Mesenchymal stem cell (in vitro differentiated cells and primary cell): ENCODE measurements at regions not wholly inside any gene's neighbourhood (a gene's known extent, or its start where the extent isn't known, plus 50 kb on each side); places are given as distances from the start of the nearest gene placed in this dataset.

Experiments used
- DNase-seq: peaks from one replicate; pipeline ENCODE4 v3.0.0-alpha.2; 2013
- H2AFZ ChIP-seq: one replicate; pipeline ENCODE4 v1.6.1; 2013; ENCODE audit warnings: low read depth, mild to moderate bottlenecking, control low read depth, inconsistent platforms, low read length, moderate library complexity
- H2AK5ac ChIP-seq: 2 replicates; pipeline ENCODE4 v1.6.1; 2013; ENCODE audit warnings: low read length, moderate library complexity, mild to moderate bottlenecking, inconsistent platforms; ENCODE audit not compliant: severe bottlenecking
- H2BK120ac ChIP-seq: one replicate; pipeline ENCODE4 v1.6.1; 2013; ENCODE audit warnings: low read depth, mild to moderate bottlenecking, inconsistent platforms, low read length, moderate library complexity
- H2BK12ac ChIP-seq, 2 experiments: one replicate each; pipeline ENCODE4 v1.6.1; 2013; ENCODE audit warnings: inconsistent platforms in 2 of 2, low read length in 2 of 2, mild to moderate bottlenecking in 2 of 2, moderate library complexity in 2 of 2, control low read depth in 1 of 2
- H2BK15ac ChIP-seq: one replicate; pipeline ENCODE4 v1.6.1; 2013; ENCODE audit warnings: mild to moderate bottlenecking, low read depth, inconsistent platforms; ENCODE audit not compliant: poor library complexity, severe bottlenecking
- H2BK5ac ChIP-seq: 2 replicates; pipeline ENCODE4 v1.6.1; 2013; ENCODE audit warnings: low read depth, mild to moderate bottlenecking, low read length, control low read depth, inconsistent platforms; ENCODE audit not compliant: poor library complexity, severe bottlenecking
- H3K14ac ChIP-seq, 2 experiments: one replicate each; pipeline ENCODE4 v1.6.1; 2013; ENCODE audit warnings: inconsistent platforms in 2 of 2, low read length in 2 of 2, control low read depth in 1 of 2, mild to moderate bottlenecking in 1 of 2, moderate library complexity in 1 of 2
- H3K18ac ChIP-seq, 2 experiments: one replicate each; pipeline ENCODE4 v1.6.1; 2013; ENCODE audit warnings: inconsistent platforms in 2 of 2, low read length in 2 of 2, control low read depth in 1 of 2, low read depth in 1 of 2, mild to moderate bottlenecking in 1 of 2
- H3K23ac ChIP-seq, 2 experiments: one replicate each; pipeline ENCODE4 v1.6.1; 2013; ENCODE audit warnings: inconsistent platforms in 2 of 2, low read length in 2 of 2, mild to moderate bottlenecking in 2 of 2, moderate library complexity in 2 of 2, control low read depth in 1 of 2
- H3K27ac ChIP-seq: 2 replicates; pipeline ENCODE4 v1.5.1; 2013; ENCODE audit warnings: mild to moderate bottlenecking, moderate library complexity, low read length, control low read depth, inconsistent platforms; ENCODE audit not compliant: poor library complexity, severe bottlenecking
- H3K27me3 ChIP-seq, 2 experiments: 2 replicates each; pipeline versions ENCODE4 v1.6.1 to v1.7.0; 2013; ENCODE audit warnings: low read length in 2 of 2, mild to moderate bottlenecking in 2 of 2, moderate library complexity in 2 of 2, control low read depth in 1 of 2, inconsistent platforms in 1 of 2; ENCODE audit not compliant: control insufficient read depth in 1 of 2, insufficient read depth in 1 of 2
- H3K36me3 ChIP-seq, 2 experiments: 2 replicates each; pipeline versions ENCODE4 v1.6.1 to v1.7.0; 2013; ENCODE audit warnings: low read length in 2 of 2, control low read depth in 1 of 2, inconsistent platforms in 1 of 2, low read depth in 1 of 2, mild to moderate bottlenecking in 1 of 2; ENCODE audit not compliant: insufficient read depth in 2 of 2, control insufficient read depth in 1 of 2
- H3K4ac ChIP-seq, 2 experiments: one replicate each; pipeline ENCODE4 v1.6.1; 2013; ENCODE audit warnings: inconsistent platforms in 2 of 2, low read length in 2 of 2, mild to moderate bottlenecking in 2 of 2, moderate library complexity in 2 of 2, control low read depth in 1 of 2, low read depth in 1 of 2
- H3K4me1 ChIP-seq: 2 replicates; pipeline ENCODE4 v1.6.1; 2013; ENCODE audit warnings: low read depth, low read length, control low read depth; ENCODE audit not compliant: control insufficient read depth, insufficient read depth
- H3K4me2 ChIP-seq: 2 replicates; pipeline ENCODE4 v1.6.1; 2013; ENCODE audit warnings: low read length, mild to moderate bottlenecking, inconsistent platforms; ENCODE audit not compliant: poor library complexity, severe bottlenecking
- H3K4me3 ChIP-seq, 2 experiments: 2 replicates each; pipeline versions ENCODE4 v1.5.1 to v1.7.0; 2013; ENCODE audit warnings: low read length in 2 of 2, mild to moderate bottlenecking in 2 of 2, control low read depth in 1 of 2, low read depth in 1 of 2; ENCODE audit not compliant: insufficient read depth in 1 of 2
- H3K79me1 ChIP-seq: replicated peaks from 2 replicates; pipeline ENCODE4 v1.6.1; 2013; ENCODE audit warnings: mild to moderate bottlenecking, control low read depth, low read length, inconsistent platforms; ENCODE audit not compliant: poor library complexity, severe bottlenecking
- H3K9ac ChIP-seq: 2 replicates; pipeline ENCODE4 v1.7.0; 2013; ENCODE audit warnings: mild to moderate bottlenecking, low read length, moderate library complexity
- H3K9me3 ChIP-seq: 2 replicates; pipeline ENCODE4 v1.7.0; 2013; ENCODE audit warnings: mild to moderate bottlenecking, low read length; ENCODE audit not compliant: control insufficient read depth
- H4K8ac ChIP-seq: one replicate; pipeline ENCODE4 v1.6.1; 2013; ENCODE audit warnings: inconsistent platforms, mild to moderate bottlenecking, low read length, moderate library complexity
- H4K91ac ChIP-seq: one replicate; pipeline ENCODE4 v1.6.1; 2013; ENCODE audit warnings: mild to moderate bottlenecking, low read length, inconsistent platforms
- WGBS: methylation state at CpG from one replicate; pipeline ENCODE4 v1.1.7; 2013; ENCODE audit warnings: mixed read lengths; 5-methylcytosine and 5-hydroxymethylcytosine counted together

DNA sequence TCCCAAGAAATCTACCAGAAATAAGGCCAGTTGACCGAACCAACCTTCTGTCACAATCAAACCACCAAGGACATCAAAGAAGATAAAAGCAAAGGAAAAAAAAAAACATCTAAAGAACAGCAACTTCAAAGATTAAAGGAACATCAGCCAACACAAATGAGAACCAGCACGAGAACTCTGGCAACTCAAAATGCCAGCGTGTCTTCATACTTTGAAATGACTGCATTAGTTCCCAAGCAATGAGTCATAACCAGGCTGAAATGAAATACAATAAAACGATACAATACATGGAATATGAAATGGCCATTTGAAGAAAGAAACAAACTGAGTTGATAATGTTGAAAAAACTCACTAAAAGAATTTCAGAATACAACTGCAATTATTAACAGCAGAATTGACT, 611.6 kb upstream of the GRIA3 start:
- H2BK15ac ChIP-seq, result no peak overlapping the region
- no peak overlapping the region for H2AK5ac ChIP-seq
- no peak overlapping the region for H2AFZ ChIP-seq
- H3K9me3 ChIP-seq, result peaks cover 8% of the 10 kb centered on the region
- no peak overlapping the region for H3K18ac ChIP-seq
- H3K4me1 ChIP-seq, result no peaks in the 10 kb centered on the region
- H3K4me3 ChIP-seq, result no peak overlapping the region
- no peak overlapping the region for H3K23ac ChIP-seq
- H2BK120ac ChIP-seq, result no peak overlapping the region
- H3K9ac ChIP-seq, result no peak overlapping the region
- no peak overlapping the region for H2BK5ac ChIP-seq
- no peaks in the 10 kb centered on the region for H3K27me3 ChIP-seq
- H3K36me3 ChIP-seq, result no peaks in the 10 kb centered on the region
- no peak overlapping the region for H3K14ac ChIP-seq
- no peak overlapping the region for H4K91ac ChIP-seq
- H3K4me2 ChIP-seq, result no peak overlapping the region
- no peak overlapping the region for H2BK12ac ChIP-seq
- no peak for DNase-seq
- H3K27ac ChIP-seq, result no peak overlapping the region
- no peaks in the 10 kb centered on the region for H3K79me1 ChIP-seq
- 100% methylated on average over 2 of the region's 4 CpGs for WGBS
- no peak overlapping the region for H4K8ac ChIP-seq
- H3K4ac ChIP-seq, result no peak overlapping the region

DNA sequence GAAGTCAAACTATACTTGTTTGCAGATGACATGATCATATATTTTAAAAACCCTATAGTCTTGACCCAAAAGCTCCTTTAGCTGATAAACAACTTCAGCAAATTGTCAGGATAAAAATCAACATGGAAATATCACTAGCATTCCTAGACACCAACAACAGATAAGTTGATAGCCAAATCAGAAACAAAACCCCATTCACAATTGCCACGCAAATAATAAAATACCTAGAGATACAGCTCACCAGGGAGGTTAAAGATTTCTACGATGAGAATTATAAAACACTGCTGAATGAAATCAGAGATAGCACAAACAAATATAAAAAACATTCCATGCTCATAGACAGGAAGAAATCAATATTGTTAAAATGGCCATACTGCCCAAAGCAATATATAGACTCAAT, 605.0 kb upstream of the GRIA3 start:
- no peaks in the 10 kb centered on the region for H3K36me3 ChIP-seq
- H3K18ac ChIP-seq, result no peak overlapping the region
- no peak for DNase-seq
- no peak overlapping the region for H2BK5ac ChIP-seq
- H3K9ac ChIP-seq, result no peak overlapping the region
- no peak overlapping the region for H2AK5ac ChIP-seq
- H3K4me3 ChIP-seq, result no peak overlapping the region
- H3K23ac ChIP-seq, result no peak overlapping the region
- H3K14ac ChIP-seq, result no peak overlapping the region
- H2BK120ac ChIP-seq, result no peak overlapping the region
- no peak overlapping the region for H2BK15ac ChIP-seq
- H3K9me3 ChIP-seq, result no peaks in the 10 kb centered on the region
- no peak overlapping the region for H4K91ac ChIP-seq
- no peak overlapping the region for H2AFZ ChIP-seq
- no peak overlapping the region for H4K8ac ChIP-seq
- H3K27ac ChIP-seq, result no peak overlapping the region
- H3K4ac ChIP-seq, result no peak overlapping the region
- no peak overlapping the region for H2BK12ac ChIP-seq
- WGBS, result 80% methylated on average over 1 of the region's 2 CpGs
- H3K4me1 ChIP-seq, result no peaks in the 10 kb centered on the region
- no peaks in the 10 kb centered on the region for H3K27me3 ChIP-seq
- H3K4me2 ChIP-seq, result no peak overlapping the region
- H3K79me1 ChIP-seq, result no peaks in the 10 kb centered on the region

DNA sequence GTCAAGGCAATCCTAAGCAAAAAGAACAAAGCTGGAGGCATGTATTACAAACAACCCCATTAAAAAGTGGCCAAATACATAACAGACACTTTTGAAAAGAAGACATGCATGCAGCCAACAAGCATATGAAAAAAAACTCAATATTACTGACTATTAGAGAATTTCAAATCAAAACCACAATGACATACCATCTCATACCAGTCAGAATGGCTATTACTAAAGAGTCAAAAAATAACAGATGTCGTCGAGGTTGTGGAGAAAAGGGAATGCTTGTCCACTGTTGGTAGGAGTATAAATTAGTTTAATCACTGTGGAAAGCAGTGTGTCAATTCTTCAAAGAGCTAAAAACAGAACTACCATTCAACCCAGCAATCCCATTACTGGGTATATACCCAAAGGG, 604.6 kb upstream of the GRIA3 start:
- Histone ChIP-seq H3K36me3 (no peaks in the 10 kb centered on the region), H4K91ac (no peak overlapping the region), H3K23ac (no peak overlapping the region), H3K18ac (no peak overlapping the region), H3K9ac (no peak overlapping the region), H2AK5ac (no peak overlapping the region), H2BK15ac (no peak overlapping the region), H2BK12ac (no peak overlapping the region), H3K27me3 (no peaks in the 10 kb centered on the region), H3K4me1 (no peaks in the 10 kb centered on the region), H4K8ac (no peak overlapping the region), H3K27ac (no peak overlapping the region), H3K14ac (no peak overlapping the region), H3K79me1 (no peaks in the 10 kb centered on the region), H3K4me2 (no peak overlapping the region), H2BK5ac (no peak overlapping the region), H3K4me3 (no peak overlapping the region), H3K9me3 (no peaks in the 10 kb centered on the region), H2AFZ (no peak overlapping the region), H3K4ac (no peak overlapping the region), H2BK120ac (no peak overlapping the region)
- no CpG with 5 or more reads among the region's 2 CpGs for WGBS
- DNase-seq, result no peak

DNA sequence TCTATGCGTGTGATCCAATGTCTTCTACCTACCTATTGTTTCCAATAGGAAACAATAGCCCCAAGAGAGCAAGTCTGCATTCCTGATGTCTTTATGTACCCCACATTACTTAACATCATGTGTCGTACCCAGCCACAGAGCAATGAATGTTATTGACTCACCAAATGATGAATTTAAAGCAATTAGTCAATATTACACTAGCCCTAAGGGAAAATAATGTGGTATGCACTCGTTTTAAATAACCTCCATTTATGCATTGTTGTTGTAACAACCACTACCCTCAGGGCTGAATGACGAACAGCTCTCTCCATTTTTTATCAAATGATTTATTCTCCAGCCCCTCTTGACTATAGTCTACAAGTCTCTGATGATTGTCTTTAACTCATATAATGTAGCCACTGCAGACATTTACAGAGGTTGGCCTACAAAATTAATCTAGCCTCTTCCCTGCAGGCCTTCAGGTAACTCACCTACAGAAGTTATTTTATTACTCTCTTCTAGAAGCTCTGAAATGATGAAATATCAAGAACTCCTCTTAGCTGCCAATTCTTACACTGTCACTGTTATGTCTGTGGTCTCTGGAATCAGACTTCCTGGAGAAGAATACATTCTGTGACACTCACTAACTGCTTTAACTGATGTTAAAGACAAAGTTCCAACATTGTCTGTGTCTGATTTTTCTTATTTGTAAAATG, 601.7 kb upstream of the GRIA3 start:
- H3K4me3 ChIP-seq, result no peak overlapping the region

More for the DNA sequence above, 601.7 kb upstream of the GRIA3 start:
- Histone ChIP-seq H3K79me1 (no peaks in the 10 kb centered on the region), H3K36me3 (no peaks in the 10 kb centered on the region), H2BK12ac (no peak overlapping the region), H3K9ac (no peak overlapping the region), H4K91ac (no peak overlapping the region), H4K8ac (no peak overlapping the region), H3K4ac (no peak overlapping the region), H3K4me2 (no peak overlapping the region), H3K23ac (no peak overlapping the region), H2AFZ (no peak overlapping the region), H2BK15ac (no peak overlapping the region), H3K9me3 (no peaks in the 10 kb centered on the region), H3K14ac (no peak overlapping the region), H2BK5ac (no peak overlapping the region), H2BK120ac (no peak overlapping the region), H3K27ac (no peak overlapping the region), H2AK5ac (no peak overlapping the region), H3K27me3 (no peaks in the 10 kb centered on the region), H3K4me1 (no peaks in the 10 kb centered on the region), H3K18ac (no peak overlapping the region)
- WGBS, result 70% methylated on average over 3 of the region's 4 CpGs
- no peak for DNase-seq
